DOHH2 (cell line): ENCODE measurements at regions not wholly inside any gene's neighbourhood (a gene's known extent, or its start where the extent isn't known, plus 50 kb on each side); places are given as distances from the start of the nearest gene placed in this dataset.

ENCODE experiments used
- H3F3A ChIP-seq: fragments of 200-600 bp; sonication (generic), shearing (Covaris generic); 2 replicates; pipeline ENCODE4 v1.6.0; 2016; ENCODE audit warnings: antibody characterized with exemption, mild to moderate bottlenecking; ENCODE audit not compliant: control insufficient read depth, insufficient read depth
- H3K27ac ChIP-seq: fragments of 200-600 bp; sonication (generic); 2 replicates; pipeline ENCODE4 v1.5.1; 2014; ENCODE audit warnings: low read depth, mild to moderate bottlenecking, low read length, moderate library complexity
- H3K27me3 ChIP-seq: fragments of 200-600 bp; sonication (generic); 2 replicates; pipeline ENCODE4 v1.6.1; 2014; ENCODE audit warnings: mild to moderate bottlenecking, low read length, mixed read lengths; ENCODE audit not compliant: control insufficient read depth
- H3K36me3 ChIP-seq: fragments of 200-600 bp; sonication (generic); 2 replicates; pipeline ENCODE4 v1.6.1; 2014; ENCODE audit warnings: mild to moderate bottlenecking, low read length, moderate library complexity, mixed read lengths; ENCODE audit not compliant: control insufficient read depth
- H3K4me1 ChIP-seq: fragments of 200-600 bp; sonication (generic); 2 replicates; pipeline ENCODE4 v1.6.1; 2014; ENCODE audit warnings: mild to moderate bottlenecking, low read length, mixed read lengths; ENCODE audit not compliant: control insufficient read depth
- H3K4me2 ChIP-seq: fragments of 200-600 bp; sonication (generic); 2 replicates; pipeline ENCODE4 v1.6.0; 2014; ENCODE audit warnings: mild to moderate bottlenecking, low read length, moderate library complexity
- H3K4me3 ChIP-seq: fragments of 200-600 bp; sonication (generic); 2 replicates; pipeline ENCODE4 v1.5.1; 2014; ENCODE audit warnings: mild to moderate bottlenecking, low read length, mixed read lengths
- H3K79me2 ChIP-seq: fragments of 200-600 bp; sonication (generic); 2 replicates; pipeline ENCODE4 v1.6.1; 2014; ENCODE audit warnings: mild to moderate bottlenecking, low read length, mixed read lengths; ENCODE audit not compliant: control insufficient read depth
- H3K9me2 ChIP-seq: fragments of 200-600 bp; sonication (generic); replicated peaks from 2 replicates; pipeline ENCODE4 v1.6.1; 2014; ENCODE audit warnings: mild to moderate bottlenecking, low read length, mixed read lengths; ENCODE audit not compliant: control insufficient read depth
- H3K9me3 ChIP-seq: fragments of 200-600 bp; sonication (generic); 2 replicates; pipeline ENCODE4 v1.6.1; 2014; ENCODE audit warnings: antibody characterized with exemption, low read length, mixed read lengths; ENCODE audit not compliant: control insufficient read depth, insufficient read depth
- H4K20me1 ChIP-seq: fragments of 200-600 bp; sonication (generic); 2 replicates; pipeline ENCODE4 v1.6.0; 2014; ENCODE audit warnings: low read depth, mild to moderate bottlenecking, antibody characterized with exemption, low read length, moderate library complexity; ENCODE audit not compliant: control insufficient read depth, insufficient read depth
- EZH2phosphoT487 ChIP-seq: fragments of 200-600 bp; sonication (generic); IDR thresholded peaks from 2 replicates; pipeline ENCODE4 v1.6.1; 2017; ENCODE audit warnings: borderline replicate concordance, mild to moderate bottlenecking, antibody characterized with exemption, low read length, moderate library complexity, mixed read lengths
- TF ChIP-seq, protein P1 (sequence below): fragments of 200-600 bp; sonication (generic); IDR thresholded peaks from one replicate; pipeline ENCODE4 v1.5.1; 2014; ENCODE audit warnings: antibody characterized with exemption, mild to moderate bottlenecking, low read depth, low read length; ENCODE audit not compliant: poor library complexity, severe bottlenecking

DNA sequence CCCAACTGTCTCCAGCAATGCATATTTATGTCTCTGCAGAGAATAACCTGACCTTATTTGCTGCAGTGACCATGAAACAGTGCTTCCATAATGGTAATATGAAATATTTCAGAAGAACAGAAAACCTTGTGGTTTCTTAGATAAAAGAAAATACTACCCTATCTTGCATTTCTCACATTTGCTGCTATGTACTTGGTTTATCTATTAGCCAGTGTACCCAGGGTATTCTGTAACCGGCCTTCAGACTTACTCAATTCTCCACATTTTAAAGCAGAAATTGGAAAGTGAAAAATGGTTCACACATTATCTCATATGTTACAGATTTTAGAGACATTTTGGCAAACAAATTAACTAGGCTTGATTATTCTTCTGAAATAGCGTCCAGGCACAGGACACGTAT, 57.9 kb upstream of the CCDC91 start:
- Histone ChIP-seq H3K36me3 (no peaks in the 10 kb centered on the region), H3K9me2 (no peaks in the 10 kb centered on the region), H3K4me3 (no peak overlapping the region), H4K20me1 (no peaks in the 10 kb centered on the region), H3K9me3 (no peaks in the 10 kb centered on the region), H3K27me3 (no peaks in the 10 kb centered on the region), H3F3A (no peaks in the 10 kb centered on the region), H3K79me2 (no peaks in the 10 kb centered on the region), H3K4me2 (no peak overlapping the region), H3K27ac (no peak overlapping the region), H3K4me1 (no peaks in the 10 kb centered on the region)
- TF ChIP-seq EZH2phosphoT487: no peak
- TF ChIP-seq, protein P1, sequence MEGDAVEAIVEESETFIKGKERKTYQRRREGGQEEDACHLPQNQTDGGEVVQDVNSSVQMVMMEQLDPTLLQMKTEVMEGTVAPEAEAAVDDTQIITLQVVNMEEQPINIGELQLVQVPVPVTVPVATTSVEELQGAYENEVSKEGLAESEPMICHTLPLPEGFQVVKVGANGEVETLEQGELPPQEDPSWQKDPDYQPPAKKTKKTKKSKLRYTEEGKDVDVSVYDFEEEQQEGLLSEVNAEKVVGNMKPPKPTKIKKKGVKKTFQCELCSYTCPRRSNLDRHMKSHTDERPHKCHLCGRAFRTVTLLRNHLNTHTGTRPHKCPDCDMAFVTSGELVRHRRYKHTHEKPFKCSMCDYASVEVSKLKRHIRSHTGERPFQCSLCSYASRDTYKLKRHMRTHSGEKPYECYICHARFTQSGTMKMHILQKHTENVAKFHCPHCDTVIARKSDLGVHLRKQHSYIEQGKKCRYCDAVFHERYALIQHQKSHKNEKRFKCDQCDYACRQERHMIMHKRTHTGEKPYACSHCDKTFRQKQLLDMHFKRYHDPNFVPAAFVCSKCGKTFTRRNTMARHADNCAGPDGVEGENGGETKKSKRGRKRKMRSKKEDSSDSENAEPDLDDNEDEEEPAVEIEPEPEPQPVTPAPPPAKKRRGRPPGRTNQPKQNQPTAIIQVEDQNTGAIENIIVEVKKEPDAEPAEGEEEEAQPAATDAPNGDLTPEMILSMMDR: no peak

GRCh38 chr12:28135801-28136439, 54.3 kb upstream of the CCDC91 start:
- TF ChIP-seq, protein P1: no peak
- no peak for TF ChIP-seq EZH2phosphoT487
- no peaks in the 10 kb centered on the region for H3K79me2 ChIP-seq
- H3K36me3 ChIP-seq: no peaks in the 10 kb centered on the region
- no peaks in the 10 kb centered on the region for H4K20me1 ChIP-seq
- H3K4me1 ChIP-seq: no peaks in the 10 kb centered on the region
- H3F3A ChIP-seq: no peaks in the 10 kb centered on the region
- H3K4me2 ChIP-seq: no peak overlapping the region
- no peak overlapping the region for H3K4me3 ChIP-seq
- H3K9me2 ChIP-seq: no peaks in the 10 kb centered on the region
- H3K27me3 ChIP-seq: no peaks in the 10 kb centered on the region
- H3K27ac ChIP-seq: no peak overlapping the region
- H3K9me3 ChIP-seq: no peaks in the 10 kb centered on the region

- Histone ChIP-seq H3K27me3 (no peaks in the 10 kb centered on the region), H3K27ac (no peak overlapping the region), H3K9me3 (no peaks in the 10 kb centered on the region), H4K20me1 (no peaks in the 10 kb centered on the region), H3K79me2 (no peaks in the 10 kb centered on the region), H3K9me2 (no peaks in the 10 kb centered on the region), H3K4me2 (no peak overlapping the region), H3F3A (no peaks in the 10 kb centered on the region), H3K36me3 (no peaks in the 10 kb centered on the region), H3K4me3 (no peak overlapping the region), H3K4me1 (no peaks in the 10 kb centered on the region)
- no peak for TF ChIP-seq EZH2phosphoT487
Measured at GRCh38 chr12:28137414-28137813, 52.8 kb upstream of the CCDC91 start.

- TF ChIP-seq, protein P1: no peak
- TF ChIP-seq EZH2phosphoT487: no peak
- H3K36me3 ChIP-seq: no peaks in the 10 kb centered on the region
- no peak overlapping the region for H3K4me2 ChIP-seq
- no peaks in the 10 kb centered on the region for H4K20me1 ChIP-seq
- H3K9me3 ChIP-seq: no peaks in the 10 kb centered on the region
- no peak overlapping the region for H3K4me3 ChIP-seq
- H3K27ac ChIP-seq: no peak overlapping the region
- H3K79me2 ChIP-seq: no peaks in the 10 kb centered on the region
- no peaks in the 10 kb centered on the region for H3F3A ChIP-seq
- no peaks in the 10 kb centered on the region for H3K4me1 ChIP-seq
- H3K9me2 ChIP-seq: no peaks in the 10 kb centered on the region
- H3K27me3 ChIP-seq: no peaks in the 10 kb centered on the region
Measured at GRCh38 chr12:28140404-28140803, 49.9 kb upstream of the CCDC91 start.
